ENCODE measurements at regions not wholly inside any gene's neighbourhood (a gene's known extent, or its start where the extent isn't known, plus 50 kb on each side); places are given as distances from the start of the nearest gene placed in this dataset.

DNA sequence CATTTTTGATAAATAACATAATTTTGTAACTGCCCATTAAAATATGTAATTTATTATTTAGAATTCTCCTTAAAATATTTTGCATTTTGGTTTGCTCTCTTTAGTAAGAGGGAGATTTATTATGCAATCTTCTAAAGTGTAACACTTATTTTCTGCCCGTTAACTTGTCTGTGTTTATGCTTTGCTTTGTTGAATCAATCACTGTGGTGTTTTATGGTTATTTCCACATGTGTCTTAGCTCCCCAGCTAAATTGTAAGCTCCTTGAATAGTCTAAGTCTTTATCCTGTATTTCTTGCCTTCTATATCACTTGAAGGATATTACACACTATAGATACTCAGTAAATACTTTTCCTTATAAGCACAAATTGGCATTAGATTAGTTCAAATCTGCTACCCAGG lies 166.6 kb upstream of the SPRED2 start:
- TF ChIP-seq CTCF (IDR thresholded peaks at IDR 0.05) (no peak), TCF12 (IDR thresholded peaks at IDR 0.05) (no peak)
- TF ChIP-seq, protein P1, sequence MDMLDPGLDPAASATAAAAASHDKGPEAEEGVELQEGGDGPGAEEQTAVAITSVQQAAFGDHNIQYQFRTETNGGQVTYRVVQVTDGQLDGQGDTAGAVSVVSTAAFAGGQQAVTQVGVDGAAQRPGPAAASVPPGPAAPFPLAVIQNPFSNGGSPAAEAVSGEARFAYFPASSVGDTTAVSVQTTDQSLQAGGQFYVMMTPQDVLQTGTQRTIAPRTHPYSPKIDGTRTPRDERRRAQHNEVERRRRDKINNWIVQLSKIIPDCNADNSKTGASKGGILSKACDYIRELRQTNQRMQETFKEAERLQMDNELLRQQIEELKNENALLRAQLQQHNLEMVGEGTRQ (IDR thresholded peaks at IDR 0.05; ENCODE audit: borderline replicate concordance, low read depth, low read length) = no peak
